ENCODE measurements at regions not wholly inside any gene's neighbourhood (a gene's known extent, or its start where the extent isn't known, plus 50 kb on each side); places are given as distances from the start of the nearest gene placed in this dataset.

GRCh38 chr18:11392980-11393885, 216.2 kb upstream of the SLC35G4 start:
- Mint-ChIP-seq H3K4me1 (no peaks in the 10 kb centered on the region), H3K9me3 (no peaks in the 10 kb centered on the region), H3K36me3 (no peaks in the 10 kb centered on the region), H3K27ac (no peak overlapping the region), H3K4me3 (no peak overlapping the region), H3K27me3 (peaks cover 0 to 1% of the 10 kb centered on the region in 2 donors)
- DNase-seq (no peak), ATAC-seq (replicated peaks in 1 of 4) (no peak)
- H3K36me3 ChIP-seq (ENCODE audit: control insufficient read depth in 2 of 2, extremely low read depth in 1 of 2, insufficient read depth in 1 of 2, low read length in 1 of 2), result no peaks in the 10 kb centered on the region
- no peaks in the 10 kb centered on the region for H3K27me3 ChIP-seq (replicated peaks in 1 of 2; ENCODE audit: control insufficient read depth in 2 of 2, extremely low read depth in 1 of 2, insufficient read depth in 2 of 2, low read length in 1 of 2)
- no CpG with 5 or more reads among the region's 9 CpGs for WGBS (ENCODE audit: insufficient coverage)
- no peak overlapping the region for H3K4me3 ChIP-seq (ENCODE audit: control insufficient read depth in 1 of 2, extremely low read depth in 1 of 2, low read length in 1 of 2)
- CTCF ChIA-PET, result no interaction called here
- H3K4me1 ChIP-seq (ENCODE audit: control insufficient read depth in 1 of 2, extremely low read depth in 1 of 2, insufficient read depth in 2 of 2, low read length in 2 of 2), result no peaks in the 10 kb centered on the region
- H3K9me3 ChIP-seq, result no peaks in the 10 kb centered on the region
- POLR2A ChIA-PET, result no interaction called here
- no peak overlapping the region for H3K27ac ChIP-seq (ENCODE audit: low read length)

GRCh38 chr18:11392292-11392691, 217.1 kb upstream of the SLC35G4 start:
- Mint-ChIP-seq H3K27me3 (peaks cover 0 to 1% of the 10 kb centered on the region in 2 donors), H3K4me3 (no peak overlapping the region), H3K9me3 (no peaks in the 10 kb centered on the region), H3K4me1 (no peaks in the 10 kb centered on the region), H3K27ac (no peak overlapping the region), H3K36me3 (no peaks in the 10 kb centered on the region)
- ChIA-PET CTCF (no interaction called here), POLR2A (no interaction called here)
- DNase-seq (no peak), ATAC-seq (replicated peaks in 1 of 4) (no peak)
- H3K27me3 ChIP-seq (replicated peaks in 1 of 2; ENCODE audit: control insufficient read depth in 2 of 2, extremely low read depth in 1 of 2, insufficient read depth in 2 of 2, low read length in 1 of 2), result no peaks in the 10 kb centered on the region
- no peaks in the 10 kb centered on the region for H3K36me3 ChIP-seq (ENCODE audit: control insufficient read depth in 2 of 2, extremely low read depth in 1 of 2, insufficient read depth in 1 of 2, low read length in 1 of 2)
- H3K9me3 ChIP-seq, result no peaks in the 10 kb centered on the region
- no peaks in the 10 kb centered on the region for H3K4me1 ChIP-seq (ENCODE audit: control insufficient read depth in 1 of 2, extremely low read depth in 1 of 2, insufficient read depth in 2 of 2, low read length in 2 of 2)
- H3K27ac ChIP-seq (ENCODE audit: low read length), result no peak overlapping the region
- no peak overlapping the region for H3K4me3 ChIP-seq (ENCODE audit: control insufficient read depth in 1 of 2, extremely low read depth in 1 of 2, low read length in 1 of 2)
- WGBS (ENCODE audit: insufficient coverage), result 92% methylated on average over 5 of the region's 6 CpGs

GRCh38 chr18:11391661-11392060, 217.7 kb upstream of the SLC35G4 start:
- no peaks in the 10 kb centered on the region for H3K4me1 ChIP-seq (ENCODE audit: control insufficient read depth in 1 of 2, extremely low read depth in 1 of 2, insufficient read depth in 2 of 2, low read length in 2 of 2)
- Mint-ChIP-seq H3K27ac (no peak overlapping the region), H3K4me3 (no peak overlapping the region), H3K36me3 (no peaks in the 10 kb centered on the region), H3K9me3 (no peaks in the 10 kb centered on the region), H3K27me3 (peaks cover 0 to 1% of the 10 kb centered on the region in 2 donors), H3K4me1 (no peaks in the 10 kb centered on the region)
- no peak overlapping the region for H3K27ac ChIP-seq (ENCODE audit: low read length)
- POLR2A ChIA-PET, result no interaction called here
- no peaks in the 10 kb centered on the region for H3K27me3 ChIP-seq (replicated peaks in 1 of 2; ENCODE audit: control insufficient read depth in 2 of 2, extremely low read depth in 1 of 2, insufficient read depth in 2 of 2, low read length in 1 of 2)
- H3K4me3 ChIP-seq (ENCODE audit: control insufficient read depth in 1 of 2, extremely low read depth in 1 of 2, low read length in 1 of 2), result no peak overlapping the region
- CTCF ChIA-PET, result no interaction called here
- H3K9me3 ChIP-seq, result no peaks in the 10 kb centered on the region
- no peak for ATAC-seq (replicated peaks in 1 of 4)
- no peaks in the 10 kb centered on the region for H3K36me3 ChIP-seq (ENCODE audit: control insufficient read depth in 2 of 2, extremely low read depth in 1 of 2, insufficient read depth in 1 of 2, low read length in 1 of 2)
- DNase-seq, result no peak
- 84% methylated on average over 4 of the region's 6 CpGs for WGBS (ENCODE audit: insufficient coverage)

GRCh38 chr18:11388755-11389680, 220.4 kb upstream of the SLC35G4 start:
- H3K4me3 ChIP-seq (ENCODE audit: control insufficient read depth in 1 of 2, extremely low read depth in 1 of 2, low read length in 1 of 2), result no peak overlapping the region
- H3K36me3 ChIP-seq (ENCODE audit: control insufficient read depth in 2 of 2, extremely low read depth in 1 of 2, insufficient read depth in 1 of 2, low read length in 1 of 2), result no peaks in the 10 kb centered on the region
- H3K4me3 Mint-ChIP-seq, result no peak overlapping the region
- no peaks in the 10 kb centered on the region for H3K9me3 Mint-ChIP-seq
- H3K9me3 ChIP-seq, result no peaks in the 10 kb centered on the region
- ChIA-PET POLR2A (no interaction called here), CTCF (no interaction called here)
- no peaks in the 10 kb centered on the region for H3K4me1 Mint-ChIP-seq
- no peak overlapping the region for H3K27ac Mint-ChIP-seq
- WGBS (ENCODE audit: insufficient coverage), result no CpG with 5 or more reads among the region's 10 CpGs
- peaks cover 0 to 1% of the 10 kb centered on the region in 2 donors for H3K27me3 Mint-ChIP-seq
- no peak for DNase-seq
- H3K36me3 Mint-ChIP-seq, result no peaks in the 10 kb centered on the region
- H3K27ac ChIP-seq (ENCODE audit: low read length), result no peak overlapping the region
- H3K4me1 ChIP-seq (ENCODE audit: control insufficient read depth in 1 of 2, extremely low read depth in 1 of 2, insufficient read depth in 2 of 2, low read length in 2 of 2), result no peaks in the 10 kb centered on the region
- ATAC-seq (replicated peaks in 1 of 4), result no peak
- H3K27me3 ChIP-seq (replicated peaks in 1 of 2; ENCODE audit: control insufficient read depth in 2 of 2, extremely low read depth in 1 of 2, insufficient read depth in 2 of 2, low read length in 1 of 2), result no peaks in the 10 kb centered on the region

GRCh38 chr18:11387880-11388279, 221.5 kb upstream of the SLC35G4 start:
- ChIA-PET CTCF (no interaction called here), POLR2A (no interaction called here)
- H3K9me3 ChIP-seq, result no peaks in the 10 kb centered on the region
- no peak for DNase-seq
- H3K27me3 Mint-ChIP-seq, result peaks cover 0 to 1% of the 10 kb centered on the region in 2 donors
- H3K9me3 Mint-ChIP-seq, result no peaks in the 10 kb centered on the region
- H3K27ac Mint-ChIP-seq, result no peak overlapping the region
- H3K27ac ChIP-seq (ENCODE audit: low read length), result no peak overlapping the region
- no peak overlapping the region for H3K4me3 ChIP-seq (ENCODE audit: control insufficient read depth in 1 of 2, extremely low read depth in 1 of 2, low read length in 1 of 2)
- H3K4me3 Mint-ChIP-seq, result no peak overlapping the region
- 35% methylated on average over 4 of the region's 4 CpGs for WGBS (ENCODE audit: insufficient coverage)
- no peaks in the 10 kb centered on the region for H3K36me3 Mint-ChIP-seq
- H3K4me1 Mint-ChIP-seq, result no peaks in the 10 kb centered on the region
- no peaks in the 10 kb centered on the region for H3K4me1 ChIP-seq (ENCODE audit: control insufficient read depth in 1 of 2, extremely low read depth in 1 of 2, insufficient read depth in 2 of 2, low read length in 2 of 2)
- H3K36me3 ChIP-seq (ENCODE audit: control insufficient read depth in 2 of 2, extremely low read depth in 1 of 2, insufficient read depth in 1 of 2, low read length in 1 of 2), result no peaks in the 10 kb centered on the region
- H3K27me3 ChIP-seq (replicated peaks in 1 of 2; ENCODE audit: control insufficient read depth in 2 of 2, extremely low read depth in 1 of 2, insufficient read depth in 2 of 2, low read length in 1 of 2), result no peaks in the 10 kb centered on the region
- no peak for ATAC-seq (replicated peaks in 1 of 4)

GRCh38 chr18:11383381-11383780, 226.0 kb upstream of the SLC35G4 start:
- Mint-ChIP-seq H3K4me1 (no peaks in the 10 kb centered on the region), H3K9me3 (no peaks in the 10 kb centered on the region), H3K27me3 (peaks cover 0 to 4% of the 10 kb centered on the region in 2 donors), H3K36me3 (no peaks in the 10 kb centered on the region), H3K4me3 (no peak overlapping the region), H3K27ac (no peak overlapping the region)
- no peaks in the 10 kb centered on the region for H3K9me3 ChIP-seq
- H3K4me1 ChIP-seq (ENCODE audit: control insufficient read depth in 1 of 2, extremely low read depth in 1 of 2, insufficient read depth in 2 of 2, low read length in 2 of 2), result no peaks in the 10 kb centered on the region
- H3K27ac ChIP-seq (ENCODE audit: low read length), result no peak overlapping the region
- CTCF ChIA-PET, result no interaction called here
- no peaks in the 10 kb centered on the region for H3K27me3 ChIP-seq (replicated peaks in 1 of 2; ENCODE audit: control insufficient read depth in 2 of 2, extremely low read depth in 1 of 2, insufficient read depth in 2 of 2, low read length in 1 of 2)
- ATAC-seq (replicated peaks in 1 of 4), result no peak
- POLR2A ChIA-PET, result no interaction called here
- WGBS (ENCODE audit: insufficient coverage), result no CpG with 5 or more reads among the region's 1 CpG
- H3K4me3 ChIP-seq (ENCODE audit: control insufficient read depth in 1 of 2, extremely low read depth in 1 of 2, low read length in 1 of 2), result no peak overlapping the region
- DNase-seq, result no peak
- H3K36me3 ChIP-seq (ENCODE audit: control insufficient read depth in 2 of 2, extremely low read depth in 1 of 2, insufficient read depth in 1 of 2, low read length in 1 of 2), result no peaks in the 10 kb centered on the region

Data from T-cell (primary cell).